ENCODE measurements at regions not wholly inside any gene's neighbourhood (a gene's known extent, or its start where the extent isn't known, plus 50 kb on each side); places are given as distances from the start of the nearest gene placed in this dataset.

DNA sequence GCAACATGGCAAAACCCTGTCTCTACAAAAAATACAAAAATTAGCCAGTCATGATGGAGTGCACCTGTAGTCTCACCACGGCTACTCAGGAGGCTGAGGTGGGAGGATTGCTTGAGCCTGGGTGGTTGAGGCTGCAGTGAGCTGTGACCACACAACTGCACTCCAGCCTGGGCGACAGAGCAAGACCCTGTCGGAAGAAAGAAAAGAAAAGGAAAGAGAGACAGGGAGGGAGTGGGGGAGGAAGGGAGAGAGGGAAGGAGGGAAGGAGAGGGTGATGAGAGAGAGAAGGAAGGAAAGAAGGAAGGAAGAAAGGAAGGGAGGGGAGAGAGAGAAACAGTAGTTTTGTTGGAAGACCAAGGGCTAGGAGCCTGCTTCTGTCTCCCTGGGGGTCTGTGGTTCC, 142.4 kb downstream of the C9orf50 start:
- ChIA-PET CTCF (no interaction called here), POLR2A (interaction anchor here (0.6 kb wide), 1 partner anchor 20 kb away, joined by 4 read pairs; no protein-coding TSS in a partner anchor)
- TF ChIP-seq, protein P1, sequence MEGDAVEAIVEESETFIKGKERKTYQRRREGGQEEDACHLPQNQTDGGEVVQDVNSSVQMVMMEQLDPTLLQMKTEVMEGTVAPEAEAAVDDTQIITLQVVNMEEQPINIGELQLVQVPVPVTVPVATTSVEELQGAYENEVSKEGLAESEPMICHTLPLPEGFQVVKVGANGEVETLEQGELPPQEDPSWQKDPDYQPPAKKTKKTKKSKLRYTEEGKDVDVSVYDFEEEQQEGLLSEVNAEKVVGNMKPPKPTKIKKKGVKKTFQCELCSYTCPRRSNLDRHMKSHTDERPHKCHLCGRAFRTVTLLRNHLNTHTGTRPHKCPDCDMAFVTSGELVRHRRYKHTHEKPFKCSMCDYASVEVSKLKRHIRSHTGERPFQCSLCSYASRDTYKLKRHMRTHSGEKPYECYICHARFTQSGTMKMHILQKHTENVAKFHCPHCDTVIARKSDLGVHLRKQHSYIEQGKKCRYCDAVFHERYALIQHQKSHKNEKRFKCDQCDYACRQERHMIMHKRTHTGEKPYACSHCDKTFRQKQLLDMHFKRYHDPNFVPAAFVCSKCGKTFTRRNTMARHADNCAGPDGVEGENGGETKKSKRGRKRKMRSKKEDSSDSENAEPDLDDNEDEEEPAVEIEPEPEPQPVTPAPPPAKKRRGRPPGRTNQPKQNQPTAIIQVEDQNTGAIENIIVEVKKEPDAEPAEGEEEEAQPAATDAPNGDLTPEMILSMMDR (IDR thresholded peaks at IDR 0.05; ENCODE audit: unreplicated experiment), result no peak
- BruUV-seq (replicated peaks), result no TSS peak
- H3K4me1 Mint-ChIP-seq (ENCODE audit: insufficient read depth, unreplicated experiment), result peaks cover 22% of the 10 kb centered on the region
- H3K36me3 Mint-ChIP-seq (ENCODE audit: insufficient read depth, unreplicated experiment), result no peaks in the 10 kb centered on the region
- no peaks in the 10 kb centered on the region for H3K9me3 Mint-ChIP-seq (ENCODE audit: unreplicated experiment)
- no peaks in the 10 kb centered on the region for H3K27me3 Mint-ChIP-seq (ENCODE audit: insufficient read depth, unreplicated experiment)
- no peak for DNase-seq (ENCODE audit: unreplicated experiment)
- H3K4me3 Mint-ChIP-seq (ENCODE audit: unreplicated experiment), result no peak overlapping the region
- H3K27ac Mint-ChIP-seq (ENCODE audit: low read depth, unreplicated experiment), result no peak overlapping the region
- intact Hi-C loops (cut with micrococcal nuclease), result no loop called here

DNA sequence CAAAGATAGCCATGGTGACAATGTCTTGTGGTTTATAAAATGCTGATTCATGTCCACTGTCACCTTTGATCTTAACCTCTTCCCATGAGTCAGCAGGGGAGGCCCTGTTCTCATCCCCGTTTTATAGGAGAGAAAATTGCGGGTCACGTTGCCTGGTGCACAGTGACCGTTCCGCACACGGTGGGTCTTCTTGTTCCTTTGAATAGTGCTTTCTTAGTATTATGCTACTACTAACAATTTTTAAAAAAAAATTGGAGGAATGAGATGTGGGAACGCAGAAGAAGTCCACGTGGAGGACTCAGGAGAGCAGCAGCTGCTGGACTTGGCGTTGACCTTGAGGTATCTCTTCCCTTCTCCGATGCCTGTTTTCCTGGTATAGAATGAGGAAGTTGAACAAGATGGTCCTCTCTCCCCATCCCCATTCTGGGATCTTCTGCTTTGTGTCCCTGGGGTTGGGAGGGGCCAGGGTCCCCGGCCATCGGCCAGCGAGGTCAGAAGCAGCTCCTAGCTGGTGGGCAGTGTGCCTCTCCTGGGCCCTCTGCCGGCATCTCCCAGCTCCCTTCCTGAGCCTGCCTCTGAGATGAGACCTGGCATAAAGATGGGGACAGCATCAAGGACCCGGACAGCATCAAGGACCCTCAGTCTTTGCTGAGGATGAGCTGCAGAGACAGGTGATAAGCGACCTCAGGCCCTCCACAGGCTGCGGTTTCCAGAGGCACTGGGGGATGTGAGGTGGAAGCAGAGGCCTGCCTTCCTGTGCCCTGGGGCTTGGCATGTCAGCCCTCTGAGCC, 143.9 kb downstream of the C9orf50 start:
- Mint-ChIP-seq H3K4me1 (ENCODE audit: insufficient read depth, unreplicated experiment) (peaks cover 22% of the 10 kb centered on the region), H3K4me3 (ENCODE audit: unreplicated experiment) (no peak overlapping the region), H3K27me3 (ENCODE audit: insufficient read depth, unreplicated experiment) (no peaks in the 10 kb centered on the region), H3K36me3 (ENCODE audit: insufficient read depth, unreplicated experiment) (no peaks in the 10 kb centered on the region), H3K27ac (ENCODE audit: low read depth, unreplicated experiment) (no peak overlapping the region), H3K9me3 (ENCODE audit: unreplicated experiment) (no peaks in the 10 kb centered on the region)
- no TSS peak for BruUV-seq (replicated peaks)
- TF ChIP-seq, protein P1 (IDR thresholded peaks at IDR 0.05; ENCODE audit: unreplicated experiment), result no peak
- DNase-seq (ENCODE audit: unreplicated experiment), result no peak
- POLR2A ChIA-PET, result interaction anchor here (1.0 kb wide), 1 partner anchor 143 kb away, joined by 4 read pairs; no protein-coding TSS in a partner anchor
- intact Hi-C loops (cut with micrococcal nuclease), result no loop called here
- CTCF ChIA-PET, result no interaction called here

DNA sequence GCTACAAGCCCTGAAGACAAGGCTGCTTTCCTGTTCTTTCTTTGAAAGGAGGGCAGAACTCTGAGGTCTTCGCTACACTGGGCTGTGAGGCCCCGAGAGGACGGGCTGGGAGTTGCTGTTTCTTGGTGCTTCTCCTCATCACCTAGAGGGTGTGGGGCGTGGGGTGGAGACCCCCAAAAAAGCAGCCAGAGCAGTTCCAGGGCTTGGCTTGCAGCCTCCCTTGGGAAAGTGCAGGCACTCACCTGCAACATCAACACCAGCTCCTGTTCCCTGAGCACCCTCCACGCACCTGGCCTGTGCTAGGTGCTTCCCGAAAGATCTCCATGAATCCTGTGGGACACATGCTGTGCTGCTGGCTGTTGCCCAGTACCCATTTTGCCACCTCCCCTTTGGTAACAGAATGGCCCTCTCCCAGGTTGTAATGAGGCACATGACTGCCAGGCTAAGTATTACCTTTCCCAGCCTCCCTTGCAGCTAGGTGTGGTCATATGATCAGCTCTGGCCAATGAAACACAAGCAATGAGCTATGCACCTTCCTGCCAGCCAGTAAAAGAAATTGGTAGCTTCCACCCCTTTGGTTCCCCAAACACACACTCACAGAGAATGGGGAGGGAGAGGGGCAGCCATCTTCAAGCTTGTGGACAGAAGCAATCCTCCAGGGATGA, 146.0 kb downstream of the C9orf50 start:
- intact Hi-C loops (cut with micrococcal nuclease), result no loop called here
- DNase-seq (ENCODE audit: unreplicated experiment), result no peak
- no peaks in the 10 kb centered on the region for H3K27me3 Mint-ChIP-seq (ENCODE audit: insufficient read depth, unreplicated experiment)
- H3K4me3 Mint-ChIP-seq (ENCODE audit: unreplicated experiment), result no peak overlapping the region
- CTCF ChIA-PET, result interaction anchor here (1.1 kb wide), 2 partner anchors 92 to 300 kb away, joined by 3 to 4 read pairs; no protein-coding TSS in a partner anchor
- H3K36me3 Mint-ChIP-seq (ENCODE audit: insufficient read depth, unreplicated experiment), result no peaks in the 10 kb centered on the region
- no TSS peak for BruUV-seq (replicated peaks)
- no peaks in the 10 kb centered on the region for H3K9me3 Mint-ChIP-seq (ENCODE audit: unreplicated experiment)
- no peak overlapping the region for H3K27ac Mint-ChIP-seq (ENCODE audit: low read depth, unreplicated experiment)
- peaks cover 14% of the 10 kb centered on the region for H3K4me1 Mint-ChIP-seq (ENCODE audit: insufficient read depth, unreplicated experiment)
- TF ChIP-seq, protein P1 (IDR thresholded peaks at IDR 0.05; ENCODE audit: unreplicated experiment), result no peak
- POLR2A ChIA-PET, result interaction anchor here (0.6 to 2.2 kb wide), 5 partner anchors 8 to 979 kb away, joined by 3 to 12 read pairs (median 4); no protein-coding TSS in a partner anchor

DNA sequence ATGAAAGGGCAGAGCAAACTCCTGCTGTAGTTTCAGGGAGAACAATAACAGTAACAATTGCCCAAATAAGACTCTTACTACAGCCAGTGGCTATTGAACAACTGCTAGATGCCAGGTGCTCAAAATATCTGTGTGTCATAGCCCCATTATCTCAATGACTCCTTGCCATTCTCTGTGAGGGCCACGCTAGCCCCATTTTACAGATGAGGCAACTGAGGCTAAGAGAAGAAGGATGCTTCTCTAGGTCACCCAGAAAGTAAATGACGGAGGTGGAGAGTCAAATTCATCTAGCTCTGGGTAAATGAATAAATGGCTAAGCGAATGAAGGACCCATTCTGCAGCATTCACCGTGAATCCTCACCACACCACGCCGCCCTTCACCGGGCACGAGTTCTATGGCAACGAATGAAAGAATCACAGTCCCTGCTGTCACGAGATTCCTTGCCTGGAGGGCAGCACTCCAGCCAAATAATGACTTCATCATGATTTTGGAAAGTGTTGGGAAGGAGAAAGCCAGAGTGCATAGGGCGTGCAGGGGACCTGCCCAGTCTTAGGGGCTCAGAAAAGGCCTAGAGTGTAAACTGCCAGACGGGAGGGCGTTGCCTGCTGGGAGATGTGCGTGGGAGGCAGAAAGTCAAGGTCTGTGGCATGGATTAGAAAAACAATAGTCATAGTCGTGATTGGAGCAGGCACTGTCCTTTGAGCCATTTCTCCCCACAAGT, 147.2 kb downstream of the C9orf50 start:
- intact Hi-C loops (cut with micrococcal nuclease), result no loop called here
- H3K9me3 Mint-ChIP-seq (ENCODE audit: unreplicated experiment), result no peaks in the 10 kb centered on the region
- H3K4me1 Mint-ChIP-seq (ENCODE audit: insufficient read depth, unreplicated experiment), result peaks cover 8% of the 10 kb centered on the region
- peak overlapping the region; percentile 50 for H3K27ac Mint-ChIP-seq (ENCODE audit: low read depth, unreplicated experiment)
- TF ChIP-seq, protein P1 (IDR thresholded peaks at IDR 0.05; ENCODE audit: unreplicated experiment), result no peak
- H3K4me3 Mint-ChIP-seq (ENCODE audit: unreplicated experiment), result no peak overlapping the region
- ChIA-PET CTCF (interaction anchor here (0.7 kb wide), 1 partner anchor 336 kb away, joined by 3 read pairs; no protein-coding TSS in a partner anchor), POLR2A (interaction anchor here (0.6 to 2.2 kb wide), 6 partner anchors 9 to 139 kb away, joined by 3 to 12 read pairs (median 4); no protein-coding TSS in a partner anchor)
- BruUV-seq (replicated peaks), result no TSS peak
- no peaks in the 10 kb centered on the region for H3K27me3 Mint-ChIP-seq (ENCODE audit: insufficient read depth, unreplicated experiment)
- peak; percentile 64 for DNase-seq (ENCODE audit: unreplicated experiment)
- H3K36me3 Mint-ChIP-seq (ENCODE audit: insufficient read depth, unreplicated experiment), result no peaks in the 10 kb centered on the region

Measured in MCF 10A (cell line).